ENCODE measurements at regions not wholly inside any gene's neighbourhood (a gene's known extent, or its start where the extent isn't known, plus 50 kb on each side); places are given as distances from the start of the nearest gene placed in this dataset.
A peak's percentile ranks its signal among the peaks of the same experiment; 100 is the strongest.
"Not testable (repeated sequence)": the region's sequence is repeated elsewhere in the genome, so short reads cannot be mapped to it uniquely, and the experiment has no call there.

GRCh38 chr10:64011912-64012714 lies 490.9 kb downstream of the REEP3 start:
- no peak for DNase-seq (ENCODE audit: low read depth, low spot score)

GRCh38 chr10:64014281-64014680 lies 493.1 kb downstream of the REEP3 start:
- DNase-seq (ENCODE audit: low read depth, low spot score): no peak

- no peak for DNase-seq (ENCODE audit: low read depth, low spot score)
Measured at GRCh38 chr10:64023926-64024470, 502.8 kb downstream of the REEP3 start.

GRCh38 chr10:64033711-64034110 lies 512.5 kb downstream of the REEP3 start:
- no peak for DNase-seq (ENCODE audit: low read depth, low spot score)

GRCh38 chr10:64036321-64036930 lies 515.2 kb downstream of the REEP3 start:
- no peak for DNase-seq (ENCODE audit: low read depth, low spot score)

- no peak for DNase-seq (ENCODE audit: low read depth, low spot score)
Measured at GRCh38 chr10:64037071-64037661, 516.0 kb downstream of the REEP3 start.

GRCh38 chr10:64038107-64038506 lies 516.9 kb downstream of the REEP3 start:
- no peak for DNase-seq (ENCODE audit: low read depth, low spot score)

- DNase-seq (ENCODE audit: low read depth, low spot score): no peak
Measured at GRCh38 chr10:64039198-64039597, 518.0 kb downstream of the REEP3 start.

GRCh38 chr10:64040781-64041180 lies 519.6 kb downstream of the REEP3 start:
- no peak for DNase-seq (ENCODE audit: low read depth, low spot score)

GRCh38 chr10:64041185-64041988 lies 520.2 kb downstream of the REEP3 start:
- peak; percentile 47 for DNase-seq (ENCODE audit: low read depth, low spot score)

GRCh38 chr10:64041989-64042490 lies 520.8 kb downstream of the REEP3 start:
- no peak for DNase-seq (ENCODE audit: low read depth, low spot score)

- DNase-seq (ENCODE audit: low read depth, low spot score): no peak
Measured at GRCh38 chr10:64044098-64044497, 522.9 kb downstream of the REEP3 start.

- not testable (repeated sequence) for DNase-seq (ENCODE audit: low read depth, low spot score)
Measured at GRCh38 chr10:64044957-64045632, 523.9 kb downstream of the REEP3 start.

- no peak for DNase-seq (ENCODE audit: low read depth, low spot score)
Measured at GRCh38 chr10:64054392-64054791, 533.2 kb downstream of the REEP3 start.

- DNase-seq (ENCODE audit: low read depth, low spot score): no peak
Measured at GRCh38 chr10:64059884-64060283, 538.7 kb downstream of the REEP3 start.

- no peak for DNase-seq (ENCODE audit: low read depth, low spot score)
Measured at GRCh38 chr10:64060389-64060788, 539.2 kb downstream of the REEP3 start.

GRCh38 chr10:64062793-64063192 lies 541.6 kb downstream of the REEP3 start:
- no peak for DNase-seq (ENCODE audit: low read depth, low spot score)

- no peak for DNase-seq (ENCODE audit: low read depth, low spot score)
Measured at GRCh38 chr10:64067009-64067606, 545.9 kb downstream of the REEP3 start.

- no peak for DNase-seq (ENCODE audit: low read depth, low spot score)
Measured at GRCh38 chr10:64067859-64068258, 546.7 kb downstream of the REEP3 start.

- no peak for DNase-seq (ENCODE audit: low read depth, low spot score)
Measured at GRCh38 chr10:64070241-64070640, 549.0 kb downstream of the REEP3 start.

- no peak for DNase-seq (ENCODE audit: low read depth, low spot score)
Measured at GRCh38 chr10:64071218-64071617, 550.0 kb downstream of the REEP3 start.
